ENCODE measurements at regions not wholly inside any gene's neighbourhood (a gene's known extent, or its start where the extent isn't known, plus 50 kb on each side); places are given as distances from the start of the nearest gene placed in this dataset.

DNA sequence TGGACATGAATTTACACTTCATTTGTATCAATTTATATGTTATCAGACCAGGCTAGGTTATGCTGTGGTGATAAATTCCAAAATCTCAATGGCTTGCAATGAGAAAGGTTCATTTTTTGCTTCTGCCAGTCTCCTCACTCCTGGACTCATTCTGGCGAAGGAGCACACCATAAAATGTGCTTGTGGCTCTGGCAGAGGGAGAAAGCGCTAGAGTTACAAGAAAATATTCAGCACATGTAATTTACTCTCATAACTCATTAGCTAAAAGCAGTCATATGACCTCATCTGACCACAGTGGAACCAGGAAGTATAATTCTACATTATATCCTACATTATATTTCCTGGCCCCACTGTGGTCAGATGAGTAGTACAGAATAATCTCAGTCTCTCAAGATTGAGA is 193.8 kb downstream of the BCHE start:
- TF ChIP-seq POLR2A (IDR thresholded peaks at IDR 0.05): no peak
- TF ChIP-seq, protein P1, sequence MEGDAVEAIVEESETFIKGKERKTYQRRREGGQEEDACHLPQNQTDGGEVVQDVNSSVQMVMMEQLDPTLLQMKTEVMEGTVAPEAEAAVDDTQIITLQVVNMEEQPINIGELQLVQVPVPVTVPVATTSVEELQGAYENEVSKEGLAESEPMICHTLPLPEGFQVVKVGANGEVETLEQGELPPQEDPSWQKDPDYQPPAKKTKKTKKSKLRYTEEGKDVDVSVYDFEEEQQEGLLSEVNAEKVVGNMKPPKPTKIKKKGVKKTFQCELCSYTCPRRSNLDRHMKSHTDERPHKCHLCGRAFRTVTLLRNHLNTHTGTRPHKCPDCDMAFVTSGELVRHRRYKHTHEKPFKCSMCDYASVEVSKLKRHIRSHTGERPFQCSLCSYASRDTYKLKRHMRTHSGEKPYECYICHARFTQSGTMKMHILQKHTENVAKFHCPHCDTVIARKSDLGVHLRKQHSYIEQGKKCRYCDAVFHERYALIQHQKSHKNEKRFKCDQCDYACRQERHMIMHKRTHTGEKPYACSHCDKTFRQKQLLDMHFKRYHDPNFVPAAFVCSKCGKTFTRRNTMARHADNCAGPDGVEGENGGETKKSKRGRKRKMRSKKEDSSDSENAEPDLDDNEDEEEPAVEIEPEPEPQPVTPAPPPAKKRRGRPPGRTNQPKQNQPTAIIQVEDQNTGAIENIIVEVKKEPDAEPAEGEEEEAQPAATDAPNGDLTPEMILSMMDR (IDR thresholded peaks at IDR 0.05): no peak

Measured in right lobe of liver (tissue), 4 donors.